RWPE2 (cell line): ENCODE measurements at regions not wholly inside any gene's neighbourhood (a gene's known extent, or its start where the extent isn't known, plus 50 kb on each side); places are given as distances from the start of the nearest gene placed in this dataset.

Experiments used
- ATAC-seq: fragments of 200-7000 bp; cut with Tn5 transposase; 3 replicates; pipeline ENCODE4 v1.9.1; 2021; ENCODE audit warnings: low read depth
- DNase-seq: peaks from one replicate; pipeline ENCODE4 v3.0.0-alpha.2; 2020; ENCODE audit warnings: low spot score
- H3K27ac ChIP-seq: fragments of 450-650 bp; 2 replicates; pipeline ENCODE4 v1.5.1; 2017; ENCODE audit warnings: mild to moderate bottlenecking; ENCODE audit not compliant: poor library complexity, severe bottlenecking
- H3K27me3 ChIP-seq: fragments of 250-450 bp; sonication (Bioruptor Pico); 2 replicates; pipeline ENCODE4 v1.5.1; 2021; ENCODE audit warnings: mild to moderate bottlenecking, moderate library complexity; ENCODE audit not compliant: insufficient read depth, poor library complexity, severe bottlenecking
- H3K36me3 ChIP-seq: fragments of 250-450 bp; sonication (Bioruptor Pico); 2 replicates; pipeline ENCODE4 v1.5.1; 2020; ENCODE audit warnings: low read depth, mild to moderate bottlenecking, moderate library complexity
- H3K4me1 ChIP-seq: fragments of 250-450 bp; sonication (Bioruptor Pico); 2 replicates; pipeline ENCODE4 v1.5.1; 2021; ENCODE audit warnings: mild to moderate bottlenecking, moderate library complexity; ENCODE audit not compliant: insufficient read depth, poor library complexity, severe bottlenecking
- H3K4me3 ChIP-seq: fragments of 250-450 bp; sonication (Bioruptor Pico); 2 replicates; pipeline ENCODE4 v1.5.1; 2021; ENCODE audit warnings: mild to moderate bottlenecking, moderate library complexity; ENCODE audit not compliant: severe bottlenecking
- H3K9me3 ChIP-seq: fragments of 250-450 bp; sonication (Bioruptor Pico); 2 replicates; pipeline ENCODE4 v1.5.1; 2021; ENCODE audit warnings: mild to moderate bottlenecking, moderate library complexity; ENCODE audit not compliant: severe bottlenecking
- TF ChIP-seq, protein P1 (sequence below): fragments of 450-650 bp; IDR thresholded peaks from one replicate; pipeline ENCODE4 v1.5.1; 2017; ENCODE audit warnings: mild to moderate bottlenecking, moderate library complexity; ENCODE audit not compliant: poor library complexity, severe bottlenecking

DNA sequence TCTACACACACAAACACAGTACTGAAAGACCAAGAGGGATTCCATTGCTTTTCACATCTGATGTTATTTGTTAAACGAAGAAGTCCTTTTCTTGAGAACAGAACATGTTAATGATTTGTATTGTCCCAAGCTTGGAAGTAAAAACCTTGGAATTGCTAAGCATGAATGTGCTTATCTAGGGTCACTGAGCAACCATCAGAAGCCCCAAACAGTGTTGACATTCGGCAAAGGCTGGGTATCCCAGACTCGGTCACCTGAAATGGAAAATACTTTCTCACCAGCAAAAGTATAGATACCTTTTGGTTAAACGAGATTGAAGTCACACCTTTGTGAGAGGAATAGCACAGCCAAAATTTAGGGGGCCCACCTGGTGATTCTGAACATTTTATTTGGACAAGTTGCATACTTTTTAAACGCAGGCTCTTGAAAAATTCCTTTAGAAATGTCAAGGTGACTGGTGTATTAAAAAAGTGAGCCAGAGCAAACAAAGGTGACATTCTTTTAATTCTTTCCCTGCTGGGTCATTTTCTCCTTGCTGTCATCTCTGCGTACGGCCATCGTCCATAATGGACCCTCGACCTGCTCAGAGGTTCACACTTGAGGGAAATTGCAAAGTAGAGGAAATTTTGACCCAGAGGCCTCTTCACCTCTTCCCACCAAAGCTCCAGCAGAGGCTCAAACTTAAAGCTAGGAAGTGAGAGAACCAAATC is 95.8 kb upstream of the FOXA2 start:
- ATAC-seq, result no peak
- DNase-seq, result no peak
- TF ChIP-seq, protein P1, sequence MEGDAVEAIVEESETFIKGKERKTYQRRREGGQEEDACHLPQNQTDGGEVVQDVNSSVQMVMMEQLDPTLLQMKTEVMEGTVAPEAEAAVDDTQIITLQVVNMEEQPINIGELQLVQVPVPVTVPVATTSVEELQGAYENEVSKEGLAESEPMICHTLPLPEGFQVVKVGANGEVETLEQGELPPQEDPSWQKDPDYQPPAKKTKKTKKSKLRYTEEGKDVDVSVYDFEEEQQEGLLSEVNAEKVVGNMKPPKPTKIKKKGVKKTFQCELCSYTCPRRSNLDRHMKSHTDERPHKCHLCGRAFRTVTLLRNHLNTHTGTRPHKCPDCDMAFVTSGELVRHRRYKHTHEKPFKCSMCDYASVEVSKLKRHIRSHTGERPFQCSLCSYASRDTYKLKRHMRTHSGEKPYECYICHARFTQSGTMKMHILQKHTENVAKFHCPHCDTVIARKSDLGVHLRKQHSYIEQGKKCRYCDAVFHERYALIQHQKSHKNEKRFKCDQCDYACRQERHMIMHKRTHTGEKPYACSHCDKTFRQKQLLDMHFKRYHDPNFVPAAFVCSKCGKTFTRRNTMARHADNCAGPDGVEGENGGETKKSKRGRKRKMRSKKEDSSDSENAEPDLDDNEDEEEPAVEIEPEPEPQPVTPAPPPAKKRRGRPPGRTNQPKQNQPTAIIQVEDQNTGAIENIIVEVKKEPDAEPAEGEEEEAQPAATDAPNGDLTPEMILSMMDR, result no peak
- no peaks in the 10 kb centered on the region for H3K27me3 ChIP-seq
- no peak overlapping the region for H3K4me3 ChIP-seq
- no peaks in the 10 kb centered on the region for H3K4me1 ChIP-seq
- H3K27ac ChIP-seq, result no peak overlapping the region
- no peaks in the 10 kb centered on the region for H3K36me3 ChIP-seq
- no peaks in the 10 kb centered on the region for H3K9me3 ChIP-seq

DNA sequence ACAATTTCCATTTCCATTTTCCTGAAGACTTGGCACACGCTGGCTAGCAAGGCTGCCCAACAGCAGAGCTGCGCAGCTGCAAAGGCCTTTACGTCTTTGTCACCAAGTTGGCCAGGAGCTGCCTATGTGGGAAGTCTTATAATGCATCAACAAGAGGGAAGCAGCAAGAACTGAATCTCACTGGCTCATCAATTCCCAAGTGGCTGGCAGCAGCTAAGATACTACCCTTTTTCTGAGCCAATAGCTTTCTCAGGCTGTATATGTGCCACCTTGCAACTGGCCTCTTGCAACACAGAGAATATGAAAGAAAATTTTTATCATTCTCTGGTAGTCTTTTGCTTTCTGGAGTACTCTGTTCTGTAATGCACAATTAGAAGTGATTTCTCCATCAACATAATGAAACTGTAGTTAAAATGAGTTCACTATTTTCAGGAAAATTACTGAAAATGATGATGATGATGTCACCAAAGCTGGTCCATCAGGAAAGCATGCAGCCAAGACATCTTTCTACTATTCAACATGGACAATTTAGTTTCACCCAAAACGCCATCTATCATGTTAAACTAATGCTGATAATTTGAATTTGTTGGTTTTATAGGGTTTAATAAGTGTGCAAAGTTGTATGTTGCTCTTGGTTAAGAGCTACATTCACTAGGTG is 97.3 kb upstream of the FOXA2 start:
- no peaks in the 10 kb centered on the region for H3K36me3 ChIP-seq
- no peak for ATAC-seq
- no peaks in the 10 kb centered on the region for H3K9me3 ChIP-seq
- no peaks in the 10 kb centered on the region for H3K27me3 ChIP-seq
- no peaks in the 10 kb centered on the region for H3K4me1 ChIP-seq
- TF ChIP-seq, protein P1, result no peak
- H3K27ac ChIP-seq, result no peak overlapping the region
- no peak for DNase-seq
- H3K4me3 ChIP-seq, result no peak overlapping the region

DNA sequence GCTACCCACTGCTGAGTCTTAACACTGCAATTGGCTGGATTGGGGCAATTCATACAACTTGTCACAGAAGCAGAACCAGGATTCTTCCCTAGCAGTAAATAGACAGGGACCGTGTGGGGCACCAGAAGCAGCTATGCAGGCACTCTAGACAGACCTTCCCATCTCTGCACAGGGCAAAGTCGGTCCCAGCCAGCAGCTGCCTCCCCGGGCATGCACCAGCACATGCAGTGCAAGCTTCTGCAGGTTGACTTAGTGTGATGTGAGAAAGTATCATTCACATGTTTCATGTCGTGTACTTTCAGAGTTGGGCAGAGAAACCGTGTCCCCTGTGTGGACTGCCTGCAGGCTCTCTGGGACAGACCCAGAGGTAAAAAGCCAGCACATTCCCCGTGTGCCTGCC is 98.0 kb upstream of the FOXA2 start:
- Histone ChIP-seq H3K4me1 (no peaks in the 10 kb centered on the region), H3K9me3 (no peaks in the 10 kb centered on the region), H3K36me3 (no peaks in the 10 kb centered on the region), H3K27me3 (no peaks in the 10 kb centered on the region), H3K27ac (no peak overlapping the region), H3K4me3 (no peak overlapping the region)
- no peak for DNase-seq
- no peak for ATAC-seq
- TF ChIP-seq, protein P1, result no peak

DNA sequence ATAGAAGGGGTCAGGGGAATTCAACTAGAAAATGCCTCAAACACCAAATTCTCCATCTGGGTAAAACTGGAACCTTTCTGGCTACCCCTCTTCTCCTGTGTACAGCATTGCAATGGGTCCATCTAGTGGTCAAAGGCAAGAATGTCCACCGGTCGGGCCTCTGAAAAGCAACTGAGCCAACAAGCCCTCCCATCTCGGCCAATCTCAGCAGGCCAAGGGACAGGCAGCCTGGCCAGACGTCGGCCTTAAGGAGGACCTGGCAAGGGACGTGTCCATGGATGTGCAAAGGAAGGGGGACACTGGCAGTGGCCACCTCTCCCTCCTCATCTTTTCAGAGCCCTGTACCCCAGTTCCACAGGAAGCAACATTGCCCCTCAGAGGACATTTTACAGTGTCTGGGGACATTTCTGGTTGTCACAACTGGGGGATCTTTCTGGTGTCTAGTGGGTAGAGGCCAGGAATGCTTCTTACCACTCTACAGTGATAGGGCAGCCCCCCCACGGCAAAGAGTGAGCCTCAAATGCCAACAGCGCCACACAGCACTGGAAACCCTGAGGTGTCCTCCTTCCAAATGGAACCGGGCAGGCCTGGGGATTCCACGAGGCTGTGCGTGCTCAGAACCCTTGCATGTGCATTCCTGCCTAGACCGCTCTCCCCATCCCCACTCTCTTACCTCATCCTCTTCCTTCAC is 99.8 kb upstream of the FOXA2 start:
- H3K27ac ChIP-seq, result no peak overlapping the region
- no peaks in the 10 kb centered on the region for H3K36me3 ChIP-seq
- no peaks in the 10 kb centered on the region for H3K27me3 ChIP-seq
- TF ChIP-seq, protein P1, result peak; percentile 94
- DNase-seq, result no peak
- peak; percentile 76 for ATAC-seq
- no peaks in the 10 kb centered on the region for H3K9me3 ChIP-seq
- H3K4me3 ChIP-seq, result no peak overlapping the region
- H3K4me1 ChIP-seq, result no peaks in the 10 kb centered on the region
